LNCaP clone FGC (cell line): ENCODE measurements at regions not wholly inside any gene's neighbourhood (a gene's known extent, or its start where the extent isn't known, plus 50 kb on each side); places are given as distances from the start of the nearest gene placed in this dataset.

Source experiments
- DNase-seq: peaks from one replicate; pipeline ENCODE4 v3.0.0-alpha.2; 2011; ENCODE audit warnings: low read depth
- H3K4me3 ChIP-seq: 2 replicates; pipeline ENCODE4 v1.5.1; 2011; ENCODE audit warnings: mild to moderate bottlenecking, low read depth, low read length, control low read depth
- CTCF ChIP-seq: IDR thresholded peaks from 2 replicates; pipeline ENCODE4 v1.5.1; 2012; ENCODE audit warnings: mild to moderate bottlenecking; ENCODE audit not compliant: control insufficient read depth, insufficient read depth; ENCODE audit errors: extremely low read depth

- TF ChIP-seq CTCF: no peak
- H3K4me3 ChIP-seq: no peak overlapping the region
- DNase-seq: no peak
These were observed 841.5 kb upstream of the TMEM132C start for GRCh38 chr12:127425474-127425873.

GRCh38 chr12:127428420-127428819, 838.5 kb upstream of the TMEM132C start:
- no peak for DNase-seq
- H3K4me3 ChIP-seq: no peak overlapping the region
- no peak for TF ChIP-seq CTCF

- no peak for DNase-seq
- H3K4me3 ChIP-seq: no peak overlapping the region
- TF ChIP-seq CTCF: no peak
These were observed 837.3 kb upstream of the TMEM132C start for GRCh38 chr12:127429551-127430285.

GRCh38 chr12:127430401-127430800, 836.6 kb upstream of the TMEM132C start:
- no peak overlapping the region for H3K4me3 ChIP-seq
- TF ChIP-seq CTCF: no peak
- no peak for DNase-seq

GRCh38 chr12:127431177-127431576, 835.8 kb upstream of the TMEM132C start:
- no peak for DNase-seq
- no peak for TF ChIP-seq CTCF
- H3K4me3 ChIP-seq: no peak overlapping the region

GRCh38 chr12:127431594-127431993, 835.4 kb upstream of the TMEM132C start:
- no peak for TF ChIP-seq CTCF
- no peak overlapping the region for H3K4me3 ChIP-seq
- no peak for DNase-seq

GRCh38 chr12:127435439-127435838, 831.5 kb upstream of the TMEM132C start:
- DNase-seq: no peak
- H3K4me3 ChIP-seq: no peak overlapping the region
- no peak for TF ChIP-seq CTCF
